Lung (tissue), 11 donors: ENCODE measurements at regions not wholly inside any gene's neighbourhood (a gene's known extent, or its start where the extent isn't known, plus 50 kb on each side); places are given as distances from the start of the nearest gene placed in this dataset.
"Not testable (repeated sequence)": the region's sequence is repeated elsewhere in the genome, so short reads cannot be mapped to it uniquely, and the experiment has no call there.

Experiments used
- ATAC-seq: fragments of 200-7000 bp; cut with Tn5 transposase; one replicate; pipeline ENCODE4 v1.9.1; 2020; ENCODE audit warnings: moderate number of reproducible peaks; ENCODE audit not compliant: insufficient read depth, low FRiP score
- DNase-seq, 3 donors: peaks; one replicate each; pipeline ENCODE4 v3.0.0-alpha.2; 2013 to 2017
- H3K27ac ChIP-seq, 2 donors: one replicate each; pipeline ENCODE4 v1.5.1; 2013; ENCODE audit warnings: mild to moderate bottlenecking in 2 of 2, moderate library complexity in 2 of 2, control low read depth in 1 of 2, inconsistent platforms in 1 of 2, low read depth in 1 of 2, low read length in 1 of 2
- H3K27me3 ChIP-seq, 3 donors: one replicate each; pipeline ENCODE4 v1.5.1; 2013; ENCODE audit warnings: low read length in 2 of 3; ENCODE audit not compliant: control insufficient read depth in 3 of 3, insufficient read depth in 3 of 3
- H3K36me3 ChIP-seq, 4 donors: one replicate each; pipeline ENCODE4 v1.5.1; 2013; ENCODE audit warnings: low read length in 4 of 4, mild to moderate bottlenecking in 1 of 4, moderate library complexity in 1 of 4; ENCODE audit not compliant: control insufficient read depth in 4 of 4, insufficient read depth in 4 of 4
- H3K4me1 ChIP-seq, 5 donors: one replicate each; pipeline ENCODE4 v1.5.1; 2013; ENCODE audit warnings: low read length in 5 of 5, mild to moderate bottlenecking in 2 of 5, moderate library complexity in 1 of 5; ENCODE audit not compliant: control insufficient read depth in 5 of 5, insufficient read depth in 5 of 5
- H3K4me3 ChIP-seq: one replicate; pipeline ENCODE4 v1.5.1; 2013; ENCODE audit warnings: mild to moderate bottlenecking, control low read depth, moderate library complexity
- H3K9ac ChIP-seq, 2 donors: one replicate each; pipeline ENCODE4 v1.5.1; 2013; ENCODE audit warnings: low read length in 2 of 2, control low read depth in 1 of 2; ENCODE audit not compliant: insufficient read depth in 1 of 2
- H3K9me3 ChIP-seq, 4 donors: one replicate each; pipeline ENCODE4 v1.5.1; 2013; ENCODE audit warnings: low read length in 3 of 4, mild to moderate bottlenecking in 1 of 4, moderate library complexity in 1 of 4; ENCODE audit not compliant: control insufficient read depth in 4 of 4, insufficient read depth in 3 of 4
- CTCF ChIP-seq: IDR thresholded peaks from 2 replicates; pipeline ENCODE4 v1.5.1; 2012; ENCODE audit warnings: mild to moderate bottlenecking; ENCODE audit errors: control extremely low read depth, extremely low read depth
- WGBS, 2 donors: extraction: QIAGEN DNeasy Blood & Tissue Kit; methylation state at CpG; one replicate each; pipeline ENCODE4 v1.1.7; 2013; 5-methylcytosine and 5-hydroxymethylcytosine counted together
- donor health status: control.
- donor health status: control.
- donor health status: Bipolar disorder and iron deficiency.
- donor health status: healthy.
- donor health status: DM: yes; HTN: yes; CAD: no.

GRCh38 chr2:234863043-234863934 lies 88.5 kb upstream of the SH3BP4 start:
- H3K4me3 ChIP-seq = no peak overlapping the region
- DNase-seq (peak; percentile 30 to 59 (median 34)), ATAC-seq (no peak)
- no peak for TF ChIP-seq CTCF
- no peak overlapping the region for H3K9ac ChIP-seq
- H3K27me3 ChIP-seq = no peaks in the 10 kb centered on the region
- H3K27ac ChIP-seq = peak overlapping the region in 1 of 2 donors; percentile 14
- H3K9me3 ChIP-seq = peaks cover 0 to 1% (median 0%) of the 10 kb centered on the region in 4 donors
- H3K4me1 ChIP-seq = peaks cover 0 to 12% (median 7%) of the 10 kb centered on the region in 5 donors
- H3K36me3 ChIP-seq = no peaks in the 10 kb centered on the region
- 80 to 89% methylated on average over 17 of the region's 17 CpGs for WGBS, 2 donors

- peaks cover 0 to 12% (median 7%) of the 10 kb centered on the region in 5 donors for H3K4me1 ChIP-seq
- TF ChIP-seq CTCF = no peak
- 80 to 89% methylated on average over 12 of the region's 12 CpGs for WGBS, 2 donors
- peak in 2 of 3 donors; percentile 20 to 51 for DNase-seq
- H3K9ac ChIP-seq = no peak overlapping the region
- H3K9me3 ChIP-seq = peaks cover 0 to 1% (median 0%) of the 10 kb centered on the region in 4 donors
- no peaks in the 10 kb centered on the region for H3K27me3 ChIP-seq
- no peak overlapping the region for H3K4me3 ChIP-seq
- peak overlapping the region in 1 of 2 donors; percentile 28 for H3K27ac ChIP-seq
- H3K36me3 ChIP-seq = no peaks in the 10 kb centered on the region
- ATAC-seq = no peak
Measured at GRCh38 chr2:234861841-234862735, 89.7 kb upstream of the SH3BP4 start.

GRCh38 chr2:234859330-234859872 lies 92.4 kb upstream of the SH3BP4 start:
- not testable (repeated sequence) for H3K27ac ChIP-seq, H3K36me3 ChIP-seq, ATAC-seq, DNase-seq, H3K27me3 ChIP-seq, H3K4me3 ChIP-seq, H3K9me3 ChIP-seq, H3K9ac ChIP-seq
- peaks cover 0 to 12% (median 7%) of the 10 kb centered on the region in 5 donors for H3K4me1 ChIP-seq
- WGBS, 2 donors = 95% methylated on average over 8 of the region's 8 CpGs
